ENCODE measurements at regions not wholly inside any gene's neighbourhood (a gene's known extent, or its start where the extent isn't known, plus 50 kb on each side); places are given as distances from the start of the nearest gene placed in this dataset.

GRCh38 chr3:90015688-90016356 is 908.4 kb downstream of the EPHA3 start:
- TF ChIP-seq CTCF (IDR thresholded peaks at IDR 0.05; ENCODE audit: control extremely low read depth in 1 of 3, insufficient read depth in 1 of 3, low read depth in 1 of 3, low read length in 3 of 3): no peak
- TF ChIP-seq CREB1 (IDR thresholded peaks at IDR 0.05): no peak
- TF ChIP-seq EP300 (IDR thresholded peaks at IDR 0.05; ENCODE audit: borderline replicate concordance in 1 of 2, low read depth in 2 of 2, low read length in 2 of 2): no peak
- TF ChIP-seq SUZ12 (IDR thresholded peaks at IDR 0.05; ENCODE audit: low read length): no peak

Measured in H1 (cell line).